AG09319 (cell line): ENCODE measurements at regions not wholly inside any gene's neighbourhood (a gene's known extent, or its start where the extent isn't known, plus 50 kb on each side); places are given as distances from the start of the nearest gene placed in this dataset.

ENCODE experiments used
- DNase-seq: peaks from one replicate; pipeline ENCODE4 v3.0.0-alpha.2; 2010; ENCODE audit warnings: low read depth; ENCODE audit errors: extremely low read depth
- CTCF ChIP-seq: IDR thresholded peaks from 2 replicates; pipeline ENCODE4 v1.5.1; 2011; ENCODE audit warnings: low read depth, mild to moderate bottlenecking, inconsistent platforms, low read length, moderate library complexity

DNA sequence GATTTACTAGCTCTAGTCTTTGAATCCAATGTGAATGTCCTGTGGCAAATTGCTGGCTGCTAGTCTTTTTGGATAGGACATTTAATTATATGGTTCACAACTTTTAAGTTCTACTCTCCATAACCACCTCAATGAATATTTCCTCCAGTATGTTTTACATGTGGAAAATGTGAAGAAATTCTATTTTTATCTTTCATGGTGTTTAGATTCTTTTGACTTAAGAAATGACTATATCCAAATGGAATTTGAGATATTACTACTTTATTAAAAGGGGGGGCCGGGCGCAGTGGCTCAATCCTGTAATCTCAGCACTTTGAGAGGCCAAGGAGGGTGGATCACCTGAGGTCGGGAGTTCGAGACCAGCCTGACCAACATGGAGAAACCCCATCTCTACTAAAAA lies 202.0 kb downstream of the ARL4A start:
- TF ChIP-seq CTCF, result no peak
- no peak for DNase-seq

DNA sequence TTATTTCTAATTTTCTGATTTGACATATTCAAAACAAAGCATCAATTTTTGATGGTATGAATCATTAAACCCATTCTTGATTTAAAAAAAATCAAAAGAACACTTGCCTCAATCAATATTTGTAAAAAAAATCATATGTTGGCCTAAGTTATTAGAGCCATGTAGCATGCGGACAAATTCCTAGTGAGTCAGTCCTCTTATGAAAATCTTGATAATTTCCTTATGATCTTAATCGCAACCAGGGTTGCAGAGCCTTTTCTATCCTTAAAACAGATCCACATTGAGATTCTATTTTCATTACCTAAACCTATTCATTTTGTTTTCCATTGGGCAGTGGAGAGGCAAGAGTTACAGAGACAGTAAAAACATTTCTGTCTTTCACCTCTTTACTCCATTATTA lies 203.2 kb downstream of the ARL4A start:
- no peak for TF ChIP-seq CTCF
- no peak for DNase-seq

GRCh38 chr7:12893292-12893691 lies 205.9 kb downstream of the ARL4A start:
- no peak for DNase-seq
- TF ChIP-seq CTCF, result no peak

DNA sequence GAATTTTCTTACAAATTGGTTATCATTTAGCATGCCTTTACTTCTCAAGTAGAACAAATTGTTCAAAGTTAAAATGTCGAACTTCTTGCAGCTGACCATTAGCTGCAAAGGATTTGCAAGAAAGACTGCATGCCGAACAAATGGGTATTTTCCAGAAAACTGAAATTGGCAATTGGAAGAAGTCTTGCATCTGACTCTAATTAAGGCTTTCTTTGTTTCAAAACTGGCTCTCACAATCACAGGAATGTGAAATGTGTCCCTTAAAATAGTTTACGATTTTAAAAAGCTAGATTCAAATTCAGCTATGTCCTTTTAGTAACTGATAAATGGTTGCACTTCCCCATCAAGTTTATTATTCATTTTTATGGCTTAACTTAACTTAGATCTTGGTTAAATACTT lies 207.9 kb downstream of the ARL4A start:
- DNase-seq, result peak; percentile 19
- no peak for TF ChIP-seq CTCF

- no peak for TF ChIP-seq CTCF
- DNase-seq, result no peak
These were observed 208.9 kb downstream of the ARL4A start for GRCh38 chr7:12896316-12896715.

GRCh38 chr7:12898004-12898403 lies 210.6 kb downstream of the ARL4A start:
- TF ChIP-seq CTCF, result no peak
- DNase-seq, result no peak

DNA sequence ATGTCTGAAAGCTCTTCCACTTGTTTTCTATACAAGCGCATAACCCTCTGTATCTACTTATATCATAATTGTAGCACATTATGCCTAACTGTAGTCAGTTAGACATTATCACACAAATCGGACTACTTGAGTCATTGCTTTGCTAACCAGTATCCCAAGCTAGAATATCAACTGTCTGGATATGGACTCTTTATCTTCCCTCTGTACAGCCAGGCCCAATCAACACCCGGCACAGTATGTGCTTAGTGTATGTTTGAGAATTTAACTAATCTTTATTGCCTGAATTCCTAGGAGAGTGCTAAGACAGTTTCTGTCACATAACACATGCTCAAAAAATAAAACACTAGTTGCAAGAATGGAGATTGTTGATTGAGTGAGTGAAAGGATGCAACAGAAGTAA lies 211.2 kb downstream of the ARL4A start:
- no peak for DNase-seq

More for the DNA sequence above, 211.2 kb downstream of the ARL4A start:
- TF ChIP-seq CTCF, result no peak
